KBM-7 (cell line): ENCODE measurements at regions not wholly inside any gene's neighbourhood (a gene's known extent, or its start where the extent isn't known, plus 50 kb on each side); places are given as distances from the start of the nearest gene placed in this dataset.
"Not testable (repeated sequence)": the region's sequence is repeated elsewhere in the genome, so short reads cannot be mapped to it uniquely, and the experiment has no call there.

ENCODE experiments used
- DNase-seq: peaks from one replicate; pipeline ENCODE4 v3.0.0-alpha.2; 2015
- in situ Hi-C: fragments of 300-500 bp; cut with MboI; formaldehyde crosslinking; loops from 2 replicates; pipeline ENCODE4 v1.14.3; 2020; ENCODE audit warnings: low sequenced_read_pairs, low pct_unique_long_range_greater_than_20kb, mixed read lengths

- in situ Hi-C loops = no loop called here
- DNase-seq = no peak
Measured at GRCh38 chr14:56055511-56055910, 62.7 kb upstream of the PELI2 start.

- in situ Hi-C loops = no loop called here
- DNase-seq = no peak
Measured at GRCh38 chr14:56056031-56056430, 62.2 kb upstream of the PELI2 start.

- in situ Hi-C loops = no loop called here
- DNase-seq = no peak
Measured at GRCh38 chr14:56057071-56057741, 61.0 kb upstream of the PELI2 start.

- in situ Hi-C loops = no loop called here
- DNase-seq = no peak
Measured at GRCh38 chr14:56057767-56058166, 60.4 kb upstream of the PELI2 start.

- DNase-seq = no peak
Measured at GRCh38 chr14:56059054-56059453, 59.2 kb upstream of the PELI2 start.

GRCh38 chr14:56061051-56061450 is 57.2 kb upstream of the PELI2 start:
- in situ Hi-C loops = no loop called here

More at GRCh38 chr14:56059054-56059453, 59.2 kb upstream of the PELI2 start:
- in situ Hi-C loops = no loop called here

GRCh38 chr14:56063131-56063530 is 55.1 kb upstream of the PELI2 start:
- in situ Hi-C loops = no loop called here

More at GRCh38 chr14:56061051-56061450, 57.2 kb upstream of the PELI2 start:
- DNase-seq = no peak

GRCh38 chr14:56064513-56064912 is 53.7 kb upstream of the PELI2 start:
- DNase-seq = no peak
- in situ Hi-C loops = no loop called here

More at GRCh38 chr14:56063131-56063530, 55.1 kb upstream of the PELI2 start:
- no peak for DNase-seq

- in situ Hi-C loops, DNase-seq: not testable (repeated sequence)
Measured at GRCh38 chr14:56065199-56065598, 53.0 kb upstream of the PELI2 start.

- DNase-seq = no peak
- in situ Hi-C loops = no loop called here
Measured at GRCh38 chr14:56065621-56066290, 52.5 kb upstream of the PELI2 start.
